Ecto neural progenitor cell (in vitro differentiated cells): ENCODE measurements at regions not wholly inside any gene's neighbourhood (a gene's known extent, or its start where the extent isn't known, plus 50 kb on each side); places are given as distances from the start of the nearest gene placed in this dataset.

Experiments used
- DNase-seq: peaks from one replicate; pipeline ENCODE4 v3.0.0-alpha.2; 2018; ENCODE audit warnings: low spot score

- no peak for DNase-seq
These were observed 464.3 kb upstream of the RGMA start for GRCh38 chr15:93553167-93553935.

- no peak for DNase-seq
These were observed 454.1 kb upstream of the RGMA start for GRCh38 chr15:93543093-93543492.

- DNase-seq, result no peak
These were observed 438.5 kb upstream of the RGMA start for GRCh38 chr15:93527374-93528050.

- no peak for DNase-seq
These were observed 435.4 kb upstream of the RGMA start for GRCh38 chr15:93524432-93524831.

- no peak for DNase-seq
These were observed 434.5 kb upstream of the RGMA start for GRCh38 chr15:93523481-93523880.

- DNase-seq, result peak; percentile 51
These were observed 431.2 kb upstream of the RGMA start for GRCh38 chr15:93520206-93520605.

GRCh38 chr15:93519599-93519998 lies 430.6 kb upstream of the RGMA start:
- no peak for DNase-seq

GRCh38 chr15:93517176-93517575 lies 428.2 kb upstream of the RGMA start:
- no peak for DNase-seq

- DNase-seq, result no peak
These were observed 426.4 kb upstream of the RGMA start for GRCh38 chr15:93515256-93516051.

- no peak for DNase-seq
These were observed 417.6 kb upstream of the RGMA start for GRCh38 chr15:93506646-93507045.

GRCh38 chr15:93505506-93505905 lies 416.5 kb upstream of the RGMA start:
- no peak for DNase-seq

GRCh38 chr15:93501946-93502345 lies 412.9 kb upstream of the RGMA start:
- no peak for DNase-seq

- DNase-seq, result no peak
These were observed 411.1 kb upstream of the RGMA start for GRCh38 chr15:93500155-93500554.

GRCh38 chr15:93497291-93497690 lies 408.3 kb upstream of the RGMA start:
- DNase-seq, result no peak

- no peak for DNase-seq
These were observed 407.9 kb upstream of the RGMA start for GRCh38 chr15:93496888-93497287.

- DNase-seq, result no peak
These were observed 407.0 kb upstream of the RGMA start for GRCh38 chr15:93495799-93496637.

- DNase-seq, result no peak
These were observed 404.2 kb upstream of the RGMA start for GRCh38 chr15:93493172-93493571.

GRCh38 chr15:93491291-93491690 lies 402.3 kb upstream of the RGMA start:
- no peak for DNase-seq

- DNase-seq, result no peak
These were observed 399.3 kb upstream of the RGMA start for GRCh38 chr15:93488296-93488713.

GRCh38 chr15:93486407-93487117 lies 397.6 kb upstream of the RGMA start:
- DNase-seq, result no peak
